Stimulated activated memory B cell treated with anti-CD40 and anti-IgM and Interleukin-4, amounts not matched to agents 10 μg/mL and 1 μg/mL and 100 μg/mL, for 72 hours (primary cell): ENCODE measurements at regions not wholly inside any gene's neighbourhood (a gene's known extent, or its start where the extent isn't known, plus 50 kb on each side); places are given as distances from the start of the nearest gene placed in this dataset.

Source experiments
- ATAC-seq: fragments of 150-1000 bp; cut with Tn5 transposase; 2 replicates; pipeline ENCODE4 v1.10.0; 2021
- H3K27ac Mint-ChIP-seq: one replicate; pipeline ENCODE4 v1.8.0; 2022; ENCODE audit warnings: mild to moderate bottlenecking, mixed read lengths
- H3K27me3 Mint-ChIP-seq: one replicate; pipeline ENCODE4 v1.8.0; 2022; ENCODE audit warnings: mixed read lengths
- H3K36me3 Mint-ChIP-seq: one replicate; pipeline ENCODE4 v1.8.0; 2022; ENCODE audit warnings: mixed read lengths
- H3K4me1 Mint-ChIP-seq: one replicate; pipeline ENCODE4 v1.8.0; 2022; ENCODE audit warnings: mixed read lengths
- H3K4me3 Mint-ChIP-seq: one replicate; pipeline ENCODE4 v1.8.0; 2022; ENCODE audit warnings: mild to moderate bottlenecking, moderate library complexity, mixed read lengths
- H3K9me3 Mint-ChIP-seq: one replicate; pipeline ENCODE4 v1.8.0; 2022; ENCODE audit warnings: mixed read lengths

DNA sequence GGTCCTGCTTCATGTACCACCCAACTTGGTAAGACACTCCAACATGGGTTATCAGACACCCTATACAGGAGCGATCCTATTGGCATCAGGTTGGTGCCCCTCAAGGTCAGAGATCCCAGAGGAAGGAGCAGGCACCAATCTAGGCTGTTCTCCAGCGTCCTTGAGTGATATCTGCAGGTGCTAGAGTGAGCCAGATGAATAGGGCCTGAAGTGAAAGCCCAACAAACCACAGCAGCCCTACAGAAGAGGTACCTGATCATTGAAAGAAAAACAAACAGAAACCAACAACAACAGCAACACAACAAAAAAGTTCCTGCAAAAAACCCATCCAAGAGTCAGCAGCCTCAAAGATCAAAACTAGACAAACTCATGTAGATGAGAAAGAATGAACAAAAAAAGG is 584.8 kb downstream of the HINT1 start:
- Mint-ChIP-seq H3K9me3 (no peaks in the 10 kb centered on the region), H3K36me3 (no peaks in the 10 kb centered on the region), H3K27ac (no peak overlapping the region), H3K4me1 (no peaks in the 10 kb centered on the region), H3K27me3 (no peaks in the 10 kb centered on the region), H3K4me3 (no peak overlapping the region)
- ATAC-seq = no peak

DNA sequence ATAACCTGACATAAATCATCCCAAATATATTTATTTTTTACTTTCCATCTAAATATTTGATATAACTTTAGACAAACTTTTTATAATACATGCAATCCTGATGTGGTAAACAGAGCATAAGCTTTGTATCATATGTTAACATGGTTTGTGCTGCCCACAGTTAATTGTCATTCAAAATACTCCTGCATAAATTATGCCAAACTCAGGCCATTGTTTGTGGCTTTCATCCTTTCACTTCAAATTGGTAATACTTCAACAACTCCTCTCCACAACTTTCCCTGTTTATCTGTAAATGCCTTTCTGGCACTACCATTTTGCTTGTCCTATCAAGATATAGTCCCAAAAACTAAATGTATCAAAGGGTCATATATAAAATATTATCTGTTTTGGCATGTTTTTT is 586.7 kb downstream of the HINT1 start:
- no peaks in the 10 kb centered on the region for H3K4me1 Mint-ChIP-seq
- H3K36me3 Mint-ChIP-seq = no peaks in the 10 kb centered on the region
- no peak for ATAC-seq
- H3K9me3 Mint-ChIP-seq = no peaks in the 10 kb centered on the region
- no peak overlapping the region for H3K4me3 Mint-ChIP-seq
- H3K27ac Mint-ChIP-seq = no peak overlapping the region
- no peaks in the 10 kb centered on the region for H3K27me3 Mint-ChIP-seq

DNA sequence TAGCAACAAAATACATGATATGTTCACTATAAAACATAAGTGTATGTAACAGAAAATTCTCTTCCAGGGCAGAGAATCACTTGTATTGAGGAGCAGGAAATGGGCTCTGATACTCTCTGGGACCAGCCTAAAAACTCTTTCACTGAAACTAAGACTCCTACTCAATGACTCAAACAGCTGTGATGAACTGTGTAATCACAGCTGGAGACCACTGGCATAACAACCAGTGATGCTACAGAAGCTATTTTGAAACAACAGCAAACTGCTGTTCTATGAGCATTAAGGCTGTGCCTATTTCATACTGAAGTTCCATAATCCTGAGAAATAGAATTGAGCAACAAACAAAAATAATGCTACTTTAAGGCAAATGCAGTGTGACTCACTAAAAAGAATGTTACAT is 594.0 kb downstream of the HINT1 start:
- no peak overlapping the region for H3K27ac Mint-ChIP-seq
- no peaks in the 10 kb centered on the region for H3K36me3 Mint-ChIP-seq
- no peaks in the 10 kb centered on the region for H3K27me3 Mint-ChIP-seq
- ATAC-seq = no peak
- peaks cover 1% of the 10 kb centered on the region for H3K9me3 Mint-ChIP-seq
- H3K4me3 Mint-ChIP-seq = no peak overlapping the region
- no peaks in the 10 kb centered on the region for H3K4me1 Mint-ChIP-seq

DNA sequence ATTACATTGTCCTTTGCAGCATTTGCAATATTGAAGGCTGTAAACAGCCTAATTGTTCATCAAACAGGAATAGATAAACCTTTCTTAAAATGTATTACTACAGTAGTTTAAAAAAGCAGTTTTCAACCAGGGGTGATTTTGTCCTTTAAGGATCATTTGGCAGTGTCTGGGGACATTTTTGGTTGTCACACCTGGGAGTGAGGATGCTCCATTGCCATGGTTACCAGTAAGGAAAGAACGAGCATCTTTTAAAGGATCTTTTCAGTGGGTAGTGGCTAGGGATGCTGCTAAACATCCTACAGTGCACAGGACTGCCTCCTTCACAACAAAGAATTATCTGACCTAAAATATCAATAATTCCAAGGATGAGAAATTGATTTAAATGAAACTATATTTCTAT is 596.3 kb downstream of the HINT1 start:
- ATAC-seq = no peak
- Mint-ChIP-seq H3K4me1 (no peaks in the 10 kb centered on the region), H3K27ac (no peak overlapping the region), H3K27me3 (no peaks in the 10 kb centered on the region), H3K9me3 (peaks cover 7% of the 10 kb centered on the region), H3K4me3 (no peak overlapping the region), H3K36me3 (no peaks in the 10 kb centered on the region)

DNA sequence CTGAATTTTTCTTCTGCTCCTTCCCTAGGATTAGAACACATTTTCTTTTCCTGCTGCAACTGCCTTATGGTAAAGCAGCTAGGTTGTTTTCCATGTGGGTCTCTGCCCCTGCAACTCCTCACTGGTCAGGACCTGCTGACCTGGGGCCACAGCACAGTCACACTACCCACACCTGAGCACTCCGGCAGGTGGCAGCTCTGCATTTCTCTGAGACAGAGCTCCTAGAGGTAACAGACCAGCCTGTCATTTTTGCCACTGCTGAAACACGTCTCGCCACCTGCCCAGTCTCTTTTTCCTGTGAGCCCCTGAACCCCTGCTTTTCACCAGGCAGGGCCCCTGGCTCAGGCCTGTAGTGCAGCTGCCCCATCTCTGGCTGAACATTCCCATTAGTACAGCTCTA is 609.6 kb downstream of the HINT1 start:
- Mint-ChIP-seq H3K36me3 (no peaks in the 10 kb centered on the region), H3K4me3 (no peak overlapping the region)
- no peak for ATAC-seq

DNA sequence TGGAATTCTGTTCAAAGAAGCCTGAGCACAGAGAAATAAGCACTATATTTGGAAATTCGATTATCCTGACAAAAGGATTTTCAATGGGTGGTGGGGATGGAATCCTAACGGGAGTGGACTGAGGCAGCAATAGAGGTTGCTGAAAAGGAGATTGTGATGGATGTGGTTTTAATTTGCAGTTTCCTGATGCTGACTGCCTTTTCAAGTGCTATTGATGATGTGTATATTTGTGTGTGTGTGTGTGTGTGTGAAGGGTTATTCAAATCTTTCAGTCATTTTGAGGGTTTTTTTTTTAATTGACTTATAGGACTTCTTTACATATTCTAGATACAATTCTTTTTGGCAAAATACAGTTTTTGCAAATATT is 614.5 kb downstream of the HINT1 start:
- no peaks in the 10 kb centered on the region for H3K4me1 Mint-ChIP-seq
- no peak overlapping the region for H3K27ac Mint-ChIP-seq
- no peak for ATAC-seq
- H3K9me3 Mint-ChIP-seq = peaks cover 13% of the 10 kb centered on the region
- H3K4me3 Mint-ChIP-seq = no peak overlapping the region
- no peaks in the 10 kb centered on the region for H3K27me3 Mint-ChIP-seq
- H3K36me3 Mint-ChIP-seq = no peaks in the 10 kb centered on the region

More for the DNA sequence above, 609.6 kb downstream of the HINT1 start:
- H3K4me1 Mint-ChIP-seq = no peaks in the 10 kb centered on the region
- H3K27ac Mint-ChIP-seq = no peak overlapping the region
- peaks cover 6% of the 10 kb centered on the region for H3K9me3 Mint-ChIP-seq
- H3K27me3 Mint-ChIP-seq = no peaks in the 10 kb centered on the region

DNA sequence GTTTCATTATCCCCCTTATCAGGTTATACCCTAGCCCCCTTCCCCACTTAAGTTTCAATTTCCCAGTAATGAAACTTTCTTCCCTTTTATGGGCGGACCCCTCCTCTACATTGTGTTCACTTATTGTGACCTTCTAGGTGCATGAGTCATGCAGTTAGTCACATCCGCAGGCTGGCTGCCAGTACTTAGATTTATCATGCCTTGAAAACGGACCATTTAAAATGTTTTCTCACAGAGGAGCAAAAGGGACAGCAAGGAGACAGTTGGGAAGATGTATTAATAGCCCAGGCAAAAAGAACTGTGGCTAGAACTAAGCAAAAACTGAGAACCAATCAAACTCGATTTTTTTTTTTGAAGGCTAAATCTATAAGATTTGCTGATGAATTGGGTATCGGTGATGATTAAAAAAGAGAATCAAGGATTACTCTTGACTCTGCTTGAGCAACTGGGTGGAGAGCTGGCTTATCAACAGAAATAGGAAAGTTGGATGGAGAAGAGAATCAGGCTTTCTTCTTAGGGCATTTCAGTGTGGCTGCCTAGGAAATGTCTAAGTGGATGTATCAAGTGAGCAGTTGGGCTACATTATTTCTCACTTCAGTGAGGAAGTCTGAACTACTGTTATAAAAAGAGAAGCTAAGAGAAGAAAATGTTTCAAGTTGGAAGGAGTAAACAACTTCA is 615.0 kb downstream of the HINT1 start:
- Mint-ChIP-seq H3K4me1 (no peaks in the 10 kb centered on the region), H3K9me3 (peaks cover 18% of the 10 kb centered on the region), H3K27me3 (no peaks in the 10 kb centered on the region), H3K4me3 (no peak overlapping the region), H3K27ac (no peak overlapping the region), H3K36me3 (no peaks in the 10 kb centered on the region)
- ATAC-seq = no peak

DNA sequence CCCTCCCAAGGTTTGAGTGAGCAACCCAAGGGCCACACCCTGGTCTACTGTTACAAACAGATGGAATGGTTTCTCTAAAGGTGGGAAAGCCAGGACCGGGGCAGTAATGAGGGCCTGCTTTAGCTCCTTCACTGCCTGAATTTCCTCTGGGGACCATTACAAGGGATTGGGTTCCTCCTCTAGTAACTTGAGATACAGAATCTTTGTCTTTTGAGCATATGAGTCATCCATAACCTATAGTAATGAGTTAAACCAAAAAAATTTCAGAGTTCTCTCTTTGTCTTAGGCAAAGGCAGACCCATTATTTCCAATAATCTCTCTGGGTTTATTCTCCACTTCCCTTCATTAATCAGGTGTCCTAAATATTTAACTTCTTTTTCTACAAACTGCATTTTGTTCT is 618.8 kb downstream of the HINT1 start:
- Mint-ChIP-seq H3K4me1 (no peaks in the 10 kb centered on the region), H3K36me3 (no peaks in the 10 kb centered on the region), H3K27ac (no peak overlapping the region), H3K9me3 (peaks cover 23% of the 10 kb centered on the region), H3K4me3 (no peak overlapping the region), H3K27me3 (no peaks in the 10 kb centered on the region)
- ATAC-seq = no peak

DNA sequence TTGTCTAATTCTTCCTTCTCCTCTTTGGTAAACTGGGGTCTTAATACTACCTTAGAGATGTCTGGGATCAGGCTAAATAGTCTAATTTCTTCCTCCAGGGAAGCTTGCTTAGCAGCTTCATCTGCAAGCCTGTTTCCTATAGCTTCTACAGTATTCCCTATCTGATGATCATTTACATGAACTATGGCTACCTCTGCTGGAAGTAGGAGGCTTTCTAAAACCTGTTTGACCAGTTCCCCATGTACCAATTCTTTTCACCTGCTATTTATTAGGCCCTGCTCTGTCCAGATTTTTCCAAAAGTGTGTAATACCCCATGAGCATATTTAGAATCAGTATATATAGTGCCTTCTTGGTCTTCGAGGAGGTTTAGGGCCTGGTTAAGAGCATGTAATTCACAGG is 619.8 kb downstream of the HINT1 start:
- no peak for ATAC-seq
- Mint-ChIP-seq H3K4me3 (no peak overlapping the region), H3K9me3 (peaks cover 23% of the 10 kb centered on the region), H3K36me3 (no peaks in the 10 kb centered on the region), H3K27ac (no peak overlapping the region), H3K4me1 (no peaks in the 10 kb centered on the region), H3K27me3 (no peaks in the 10 kb centered on the region)

DNA sequence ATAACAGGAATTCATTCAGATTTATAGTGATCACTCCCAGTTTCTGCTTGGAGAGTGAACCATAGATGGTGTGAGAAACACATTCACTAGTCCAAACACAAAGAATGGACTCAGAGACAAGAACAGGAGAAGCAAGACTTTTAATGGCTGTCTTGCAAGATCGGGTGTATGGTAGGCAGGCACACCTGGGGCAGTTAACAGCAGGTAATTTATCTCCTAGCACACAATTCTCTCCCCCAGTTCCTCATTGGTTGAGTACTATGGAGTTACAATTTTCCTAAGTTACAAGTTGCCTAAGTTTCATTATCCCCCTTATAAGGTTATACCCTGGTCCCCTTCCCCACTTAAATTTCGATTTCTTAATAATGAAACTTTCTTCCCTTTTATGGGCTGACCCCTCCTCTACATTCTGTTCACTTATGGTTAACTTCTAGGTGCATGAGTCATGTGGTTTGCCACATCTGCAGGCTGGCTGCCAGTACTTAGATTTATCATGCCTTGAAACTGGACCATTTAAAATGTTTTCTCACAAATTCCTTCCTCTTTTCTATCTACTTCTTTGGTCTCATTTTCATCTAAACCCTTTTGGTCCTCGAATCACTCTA is 623.3 kb downstream of the HINT1 start:
- no peaks in the 10 kb centered on the region for H3K27me3 Mint-ChIP-seq
- no peaks in the 10 kb centered on the region for H3K4me1 Mint-ChIP-seq
- H3K27ac Mint-ChIP-seq = no peak overlapping the region
- peaks cover 15% of the 10 kb centered on the region for H3K9me3 Mint-ChIP-seq
- no peak overlapping the region for H3K4me3 Mint-ChIP-seq
- H3K36me3 Mint-ChIP-seq = no peaks in the 10 kb centered on the region
- ATAC-seq = no peak

DNA sequence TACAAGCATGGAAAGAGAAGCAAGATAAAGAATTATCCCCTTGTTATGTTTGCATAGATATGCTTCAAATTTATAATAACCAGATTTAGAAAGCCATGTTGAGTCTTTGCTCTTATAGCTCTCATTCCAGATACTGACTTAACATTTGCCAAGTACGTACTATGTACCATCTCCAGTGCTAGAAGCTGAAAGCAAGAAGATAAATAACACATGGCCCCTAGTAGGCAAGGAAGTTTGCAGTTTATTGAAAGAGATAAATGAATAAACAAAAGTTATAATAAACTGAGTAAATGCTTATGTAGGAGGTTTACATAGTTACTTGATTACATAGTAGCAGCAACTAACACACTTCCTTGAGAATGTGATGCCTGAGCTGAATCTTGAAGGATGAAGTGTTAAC is 628.4 kb downstream of the HINT1 start:
- no peaks in the 10 kb centered on the region for H3K36me3 Mint-ChIP-seq
- H3K4me1 Mint-ChIP-seq = no peaks in the 10 kb centered on the region

DNA sequence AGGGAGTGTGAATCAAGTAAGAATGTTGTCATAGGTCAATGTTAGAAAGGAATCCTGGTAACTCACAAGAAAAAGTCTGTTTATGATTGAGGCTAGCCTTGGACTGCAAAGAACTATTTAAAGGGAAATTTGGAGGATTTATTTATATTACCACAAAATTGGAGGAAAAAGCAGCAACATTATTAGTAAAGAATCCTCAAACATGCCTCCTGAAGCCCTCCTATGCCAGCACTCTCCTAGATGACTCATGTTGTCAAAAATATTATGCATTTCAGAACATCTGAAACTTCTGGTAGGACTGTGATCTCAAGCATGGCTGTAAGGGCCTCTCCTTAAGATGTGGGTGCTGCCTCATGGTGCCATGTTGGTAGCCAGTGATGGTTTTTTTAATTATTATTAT is 628.5 kb downstream of the CHSY3 start:
- Mint-ChIP-seq H3K27ac (no peak overlapping the region), H3K4me1 (no peaks in the 10 kb centered on the region), H3K36me3 (no peaks in the 10 kb centered on the region), H3K4me3 (no peak overlapping the region), H3K27me3 (no peaks in the 10 kb centered on the region), H3K9me3 (peaks cover 3% of the 10 kb centered on the region)
- ATAC-seq = no peak

More for the DNA sequence above, 628.4 kb downstream of the HINT1 start:
- no peak for ATAC-seq
- H3K9me3 Mint-ChIP-seq = peaks cover 3% of the 10 kb centered on the region
- no peaks in the 10 kb centered on the region for H3K27me3 Mint-ChIP-seq
- no peak overlapping the region for H3K4me3 Mint-ChIP-seq
- no peak overlapping the region for H3K27ac Mint-ChIP-seq

DNA sequence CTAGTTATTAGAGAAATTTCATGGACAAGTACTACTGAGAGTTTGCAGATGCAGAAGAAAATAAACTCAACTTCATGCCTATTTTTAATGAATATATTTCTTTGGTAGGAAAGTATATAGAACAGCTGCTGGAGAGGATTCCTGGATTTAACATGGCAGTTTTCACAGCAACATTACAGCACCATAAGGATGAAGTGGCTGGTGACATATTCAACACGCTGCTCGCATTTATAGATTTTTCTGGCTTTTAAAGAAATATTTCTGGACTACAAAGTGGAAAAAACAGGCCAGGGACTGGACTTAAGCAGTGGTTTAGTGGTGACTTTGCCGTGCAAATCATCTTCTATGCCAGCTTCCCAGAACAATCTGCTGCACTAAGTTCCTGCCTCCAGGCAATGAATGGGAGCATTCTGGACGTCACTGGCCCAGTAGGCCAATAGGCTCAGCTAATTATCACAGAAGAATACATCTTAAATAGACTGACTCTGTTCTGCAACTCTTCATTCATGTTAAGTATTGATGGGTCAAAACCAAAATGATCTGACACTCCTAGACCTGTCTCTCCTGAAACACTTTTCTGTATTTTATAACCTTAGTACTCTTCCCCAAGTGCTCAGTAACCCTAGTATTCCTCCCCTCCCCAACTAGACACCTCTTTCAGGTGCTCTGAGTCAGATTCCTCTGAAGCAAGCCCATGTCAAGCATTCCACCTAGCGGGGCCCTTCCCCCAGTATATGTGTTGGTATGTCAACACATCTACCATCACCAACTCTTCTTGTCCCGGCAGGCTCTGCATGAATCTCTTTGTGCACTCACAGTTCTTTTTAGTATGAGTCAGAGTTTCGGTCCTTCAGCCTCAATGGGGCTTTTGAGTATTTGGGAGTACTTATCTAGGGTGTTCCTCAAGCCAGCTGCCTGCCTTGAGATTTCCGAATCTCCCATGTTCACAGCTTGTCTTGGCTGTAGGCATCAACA is 625.5 kb downstream of the CHSY3 start:
- H3K4me1 Mint-ChIP-seq = no peaks in the 10 kb centered on the region
- H3K36me3 Mint-ChIP-seq = no peaks in the 10 kb centered on the region
- peaks cover 3% of the 10 kb centered on the region for H3K9me3 Mint-ChIP-seq
- H3K4me3 Mint-ChIP-seq = no peak overlapping the region
- no peak overlapping the region for H3K27ac Mint-ChIP-seq
- ATAC-seq = peak; percentile 24
- no peaks in the 10 kb centered on the region for H3K27me3 Mint-ChIP-seq

DNA sequence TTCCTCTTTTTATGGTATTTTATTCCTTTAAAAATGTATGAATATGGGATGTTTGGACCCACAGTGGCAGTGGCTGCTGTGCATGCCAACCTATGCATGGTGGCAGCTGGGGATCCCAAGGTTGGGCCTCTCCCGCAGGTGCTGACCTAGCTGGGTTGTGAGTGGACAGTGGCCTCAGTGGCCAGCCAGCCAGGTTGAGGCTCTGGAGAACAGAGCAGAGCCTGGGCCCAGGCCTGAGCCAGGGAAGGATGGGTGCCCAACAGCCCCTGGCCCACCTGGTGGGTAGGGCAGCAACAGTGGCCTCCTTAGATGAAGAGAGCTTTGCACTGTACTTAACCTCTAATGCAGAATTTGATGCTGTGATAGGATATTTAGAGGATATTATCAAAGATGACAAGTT is 624.8 kb downstream of the CHSY3 start:
- Mint-ChIP-seq H3K27ac (no peak overlapping the region), H3K9me3 (peaks cover 3% of the 10 kb centered on the region), H3K36me3 (no peaks in the 10 kb centered on the region), H3K27me3 (no peaks in the 10 kb centered on the region), H3K4me1 (no peaks in the 10 kb centered on the region), H3K4me3 (no peak overlapping the region)
- ATAC-seq = peak; percentile 43

DNA sequence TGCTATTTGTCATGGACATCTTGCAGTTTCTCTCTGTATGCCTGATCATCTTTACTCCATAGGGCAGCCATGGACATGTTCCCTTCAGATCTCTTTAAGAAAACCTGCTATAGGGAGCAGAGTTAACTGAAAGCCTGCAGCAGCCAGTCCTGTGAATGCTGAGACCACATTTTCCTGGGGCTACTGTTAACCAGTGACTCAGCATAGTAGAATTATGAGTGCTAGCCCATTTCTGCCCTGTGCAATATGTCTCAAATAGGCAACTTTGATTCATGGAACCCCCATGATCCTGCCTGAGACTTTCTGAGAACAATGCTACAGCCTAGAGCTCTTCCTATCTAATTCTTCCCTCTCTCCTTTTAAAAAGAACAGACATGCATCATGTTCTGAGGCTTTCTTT is 624.2 kb downstream of the CHSY3 start:
- Mint-ChIP-seq H3K4me3 (no peak overlapping the region), H3K27me3 (no peaks in the 10 kb centered on the region), H3K36me3 (no peaks in the 10 kb centered on the region), H3K9me3 (peaks cover 3% of the 10 kb centered on the region), H3K4me1 (no peaks in the 10 kb centered on the region), H3K27ac (no peak overlapping the region)
- ATAC-seq = no peak

DNA sequence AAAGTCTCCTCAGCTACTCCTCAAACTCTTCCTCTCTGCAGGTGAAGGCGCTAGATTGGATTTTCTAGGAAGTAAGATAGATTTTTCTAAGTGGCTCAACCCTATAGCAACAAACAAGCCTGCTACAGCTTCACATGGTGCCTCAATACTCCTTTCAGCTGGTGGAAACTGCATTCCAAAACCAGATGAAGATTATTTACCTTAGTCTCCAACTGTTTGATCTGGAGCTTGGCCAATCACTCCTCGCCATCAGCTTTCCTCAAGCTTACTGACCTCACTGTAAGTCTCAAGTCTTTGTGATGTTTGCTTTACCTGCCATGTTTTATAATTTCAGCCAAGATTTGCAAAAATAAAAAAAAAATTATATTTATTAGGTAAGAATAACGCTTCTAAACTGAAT is 622.4 kb downstream of the CHSY3 start:
- no peaks in the 10 kb centered on the region for H3K36me3 Mint-ChIP-seq
- H3K27ac Mint-ChIP-seq = no peak overlapping the region
- no peaks in the 10 kb centered on the region for H3K27me3 Mint-ChIP-seq
- H3K4me3 Mint-ChIP-seq = no peak overlapping the region
- peaks cover 3% of the 10 kb centered on the region for H3K9me3 Mint-ChIP-seq
- H3K4me1 Mint-ChIP-seq = no peaks in the 10 kb centered on the region
- ATAC-seq = no peak
